ENCODE measurements at regions not wholly inside any gene's neighbourhood (a gene's known extent, or its start where the extent isn't known, plus 50 kb on each side); places are given as distances from the start of the nearest gene placed in this dataset.

GRCh38 chr15:39433376-39433775 is 147.5 kb upstream of the THBS1 start:
- TF ChIP-seq CTCF (IDR thresholded peaks at IDR 0.05) (no peak), YY1 (IDR thresholded peaks at IDR 0.05; ENCODE audit: low read depth) (no peak), NRF1 (IDR thresholded peaks at IDR 0.05; ENCODE audit: low read depth, low read length) (no peak), MAX (IDR thresholded peaks at IDR 0.05; ENCODE audit: low read depth) (no peak), USF2 (IDR thresholded peaks at IDR 0.05; ENCODE audit: borderline replicate concordance, low read depth, low read length) (no peak), TEAD4 (IDR thresholded peaks at IDR 0.05; ENCODE audit: borderline replicate concordance, insufficient read depth) (no peak), FOSL2 (IDR thresholded peaks at IDR 0.05; ENCODE audit: borderline replicate concordance, low read depth) (no peak), CHD2 (IDR thresholded peaks at IDR 0.05; ENCODE audit: low read length, partially characterized antibody) (no peak), EZH2phosphoT487 (IDR thresholded peaks at IDR 0.05; ENCODE audit: borderline replicate concordance, low read depth) (no peak), RAD21 (IDR thresholded peaks at IDR 0.05; ENCODE audit: low read length) (no peak), MEF2A (IDR thresholded peaks at IDR 0.05; ENCODE audit: borderline replicate concordance, low read depth) (no peak), NFIC (IDR thresholded peaks at IDR 0.05; ENCODE audit: borderline replicate concordance) (no peak), PBX3 (IDR thresholded peaks at IDR 0.05) (no peak), MXI1 (IDR thresholded peaks at IDR 0.05; ENCODE audit: low read depth, low read length) (no peak)

Data from SK-N-SH (cell line).